ENCODE measurements at regions not wholly inside any gene's neighbourhood (a gene's known extent, or its start where the extent isn't known, plus 50 kb on each side); places are given as distances from the start of the nearest gene placed in this dataset.

GRCh38 chr22:49449377-49449776 lies 378.3 kb downstream of the BRD1 start:
- no peak overlapping the region for H3K4me2 ChIP-seq (ENCODE audit: low read depth, low read length, poor library complexity, severe bottlenecking)
- no peaks in the 10 kb centered on the region for H3K36me3 ChIP-seq (ENCODE audit: insufficient read depth, low read length)
- no peaks in the 10 kb centered on the region for H3F3A ChIP-seq (ENCODE audit: low read depth)
- no peaks in the 10 kb centered on the region for H3K9me3 ChIP-seq (ENCODE audit: insufficient read depth, low read depth, low read length)
- no peak overlapping the region for H3K4me3 ChIP-seq (ENCODE audit: low read length, poor library complexity, severe bottlenecking)
- no peaks in the 10 kb centered on the region for H3K4me1 ChIP-seq (ENCODE audit: insufficient read depth, low read length, poor library complexity, severe bottlenecking)
- H3K79me2 ChIP-seq (ENCODE audit: insufficient read depth, low read length) = no peaks in the 10 kb centered on the region
- TF ChIP-seq EZH2phosphoT487 (IDR thresholded peaks at IDR 0.05; ENCODE audit: borderline replicate concordance) (no peak), CTCF (conservative IDR thresholded peaks at IDR 0.05; ENCODE audit: low read length) (no peak)
- no peaks in the 10 kb centered on the region for H3K9me2 ChIP-seq (replicated peaks; ENCODE audit: low read depth, low read length)
- H4K20me1 ChIP-seq (ENCODE audit: insufficient read depth, low read length, poor library complexity, severe bottlenecking) = no peaks in the 10 kb centered on the region
- no peak overlapping the region for H3K9ac ChIP-seq (ENCODE audit: low read depth, low read length, poor library complexity, severe bottlenecking)
- H2AFZ ChIP-seq (ENCODE audit: low read length) = no peak overlapping the region
- no peaks in the 10 kb centered on the region for H3K27me3 ChIP-seq (ENCODE audit: insufficient read depth, low read length, poor library complexity, severe bottlenecking)

- Histone ChIP-seq H3F3A (ENCODE audit: low read depth) (no peaks in the 10 kb centered on the region), H3K4me2 (ENCODE audit: low read depth, low read length, poor library complexity, severe bottlenecking) (no peak overlapping the region), H3K9me2 (replicated peaks; ENCODE audit: low read depth, low read length) (no peaks in the 10 kb centered on the region), H3K4me3 (ENCODE audit: low read length, poor library complexity, severe bottlenecking) (no peak overlapping the region), H4K20me1 (ENCODE audit: insufficient read depth, low read length, poor library complexity, severe bottlenecking) (no peaks in the 10 kb centered on the region), H3K9me3 (ENCODE audit: insufficient read depth, low read depth, low read length) (no peaks in the 10 kb centered on the region), H2AFZ (ENCODE audit: low read length) (no peak overlapping the region), H3K9ac (ENCODE audit: low read depth, low read length, poor library complexity, severe bottlenecking) (no peak overlapping the region), H3K4me1 (ENCODE audit: insufficient read depth, low read length, poor library complexity, severe bottlenecking) (no peaks in the 10 kb centered on the region), H3K27me3 (ENCODE audit: insufficient read depth, low read length, poor library complexity, severe bottlenecking) (no peaks in the 10 kb centered on the region), H3K36me3 (ENCODE audit: insufficient read depth, low read length) (no peaks in the 10 kb centered on the region), H3K79me2 (ENCODE audit: insufficient read depth, low read length) (no peaks in the 10 kb centered on the region)
- TF ChIP-seq CTCF (conservative IDR thresholded peaks at IDR 0.05; ENCODE audit: low read length) = no peak
- TF ChIP-seq EZH2phosphoT487 (IDR thresholded peaks at IDR 0.05; ENCODE audit: borderline replicate concordance) = no peak
Observed at GRCh38 chr22:49448526-49448925, 379.1 kb downstream of the BRD1 start.

- TF ChIP-seq EZH2phosphoT487 (IDR thresholded peaks at IDR 0.05; ENCODE audit: borderline replicate concordance) = no peak
- TF ChIP-seq CTCF (conservative IDR thresholded peaks at IDR 0.05; ENCODE audit: low read length) = no peak
- Histone ChIP-seq H4K20me1 (ENCODE audit: insufficient read depth, low read length, poor library complexity, severe bottlenecking) (no peaks in the 10 kb centered on the region), H3K4me3 (ENCODE audit: low read length, poor library complexity, severe bottlenecking) (no peak overlapping the region), H3K4me2 (ENCODE audit: low read depth, low read length, poor library complexity, severe bottlenecking) (no peak overlapping the region), H3F3A (ENCODE audit: low read depth) (no peaks in the 10 kb centered on the region), H3K9me2 (replicated peaks; ENCODE audit: low read depth, low read length) (no peaks in the 10 kb centered on the region), H3K79me2 (ENCODE audit: insufficient read depth, low read length) (no peaks in the 10 kb centered on the region), H3K4me1 (ENCODE audit: insufficient read depth, low read length, poor library complexity, severe bottlenecking) (no peaks in the 10 kb centered on the region), H3K9ac (ENCODE audit: low read depth, low read length, poor library complexity, severe bottlenecking) (no peak overlapping the region), H3K27me3 (ENCODE audit: insufficient read depth, low read length, poor library complexity, severe bottlenecking) (no peaks in the 10 kb centered on the region), H3K9me3 (ENCODE audit: insufficient read depth, low read depth, low read length) (no peaks in the 10 kb centered on the region), H3K36me3 (ENCODE audit: insufficient read depth, low read length) (no peaks in the 10 kb centered on the region), H2AFZ (ENCODE audit: low read length) (no peak overlapping the region)
Observed at GRCh38 chr22:49447837-49448236, 379.8 kb downstream of the BRD1 start.
